ENCODE measurements at regions not wholly inside any gene's neighbourhood (a gene's known extent, or its start where the extent isn't known, plus 50 kb on each side); places are given as distances from the start of the nearest gene placed in this dataset.

GRCh38 chr4:72954811-72955210 lies 114.7 kb downstream of the COX18 start:
- Histone ChIP-seq H3K4me1 (ENCODE audit: control insufficient read depth, insufficient read depth, low read length) (no peaks in the 10 kb centered on the region), H2AK9ac (replicated peaks; ENCODE audit: low read depth, low read length, poor library complexity) (no peak overlapping the region), H2BK5ac (ENCODE audit: low read depth, low read length, poor library complexity, severe bottlenecking) (no peak overlapping the region), H2AK5ac (ENCODE audit: low read depth, low read length) (no peak overlapping the region), H3K9me1 (ENCODE audit: insufficient read depth, low read length) (no peaks in the 10 kb centered on the region), H3K4me2 (ENCODE audit: low read depth, low read length) (no peak overlapping the region), H3K9ac (ENCODE audit: low read depth, low read length) (no peak overlapping the region), H3K14ac (replicated peaks; ENCODE audit: low read depth, low read length) (no peak overlapping the region), H4K20me1 (ENCODE audit: insufficient read depth, low read length) (no peaks in the 10 kb centered on the region), H3K18ac (ENCODE audit: low read depth, low read length) (no peak overlapping the region), H4K5ac (ENCODE audit: low read depth, low read length) (no peak overlapping the region), H3K27ac (ENCODE audit: insufficient read depth, low read length) (no peak overlapping the region), H3K9me3 (ENCODE audit: control insufficient read depth, insufficient read depth, low read length) (0 out of 2 replicates have a peak, but pooled peaks cover 2% of the 10 kb centered on the region), H4K91ac (ENCODE audit: insufficient read depth, low read depth, low read length) (no peak overlapping the region), H3K27me3 (ENCODE audit: control insufficient read depth, insufficient read depth, low read length) (peaks cover 2% of the 10 kb centered on the region), H3K36me3 (ENCODE audit: control insufficient read depth, insufficient read depth, low read length) (no peaks in the 10 kb centered on the region), H3K4me3 (ENCODE audit: insufficient read depth, low read depth, low read length) (no peak overlapping the region), H3K4ac (ENCODE audit: low read depth, low read length) (no peak overlapping the region), H2BK15ac (ENCODE audit: low read depth, low read length) (no peak overlapping the region), H2AFZ (replicated peaks; ENCODE audit: low read length, poor library complexity) (no peak overlapping the region), H3K79me1 (ENCODE audit: low read depth in 1 of 2, low read length in 2 of 2) (no peaks in the 10 kb centered on the region), H4K8ac (ENCODE audit: low read depth in 2 of 2, low read length in 2 of 2) (no peak overlapping the region), H2BK20ac (ENCODE audit: low read depth, low read length) (no peak overlapping the region), H3K56ac (ENCODE audit: extremely low read depth, insufficient read depth, low read length) (no peak overlapping the region), H2BK120ac (ENCODE audit: low read depth, low read length) (no peak overlapping the region), H3K23ac (ENCODE audit: low read depth, low read length) (no peak overlapping the region)
- ChIA-PET POLR2A (ENCODE audit: unreplicated experiment) (no interaction called here), CTCF (no interaction called here)
- intact Hi-C loops (cut with micrococcal nuclease): no loop called here
- dilution Hi-C loops (cut with HindIII; ENCODE audit: low sequenced_read_pairs, unreplicated experiment): no loop called here
- TF ChIP-seq, protein P1, sequence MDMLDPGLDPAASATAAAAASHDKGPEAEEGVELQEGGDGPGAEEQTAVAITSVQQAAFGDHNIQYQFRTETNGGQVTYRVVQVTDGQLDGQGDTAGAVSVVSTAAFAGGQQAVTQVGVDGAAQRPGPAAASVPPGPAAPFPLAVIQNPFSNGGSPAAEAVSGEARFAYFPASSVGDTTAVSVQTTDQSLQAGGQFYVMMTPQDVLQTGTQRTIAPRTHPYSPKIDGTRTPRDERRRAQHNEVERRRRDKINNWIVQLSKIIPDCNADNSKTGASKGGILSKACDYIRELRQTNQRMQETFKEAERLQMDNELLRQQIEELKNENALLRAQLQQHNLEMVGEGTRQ (IDR thresholded peaks at IDR 0.05; ENCODE audit: low read depth, low read length): no peak
- TF ChIP-seq RCOR1 (IDR thresholded peaks at IDR 0.05; ENCODE audit: insufficient replicate concordance, low read length): no peak
- TF ChIP-seq CEBPB (IDR thresholded peaks at IDR 0.05; ENCODE audit: low read depth, low read length): no peak
- TF ChIP-seq, protein P2, sequence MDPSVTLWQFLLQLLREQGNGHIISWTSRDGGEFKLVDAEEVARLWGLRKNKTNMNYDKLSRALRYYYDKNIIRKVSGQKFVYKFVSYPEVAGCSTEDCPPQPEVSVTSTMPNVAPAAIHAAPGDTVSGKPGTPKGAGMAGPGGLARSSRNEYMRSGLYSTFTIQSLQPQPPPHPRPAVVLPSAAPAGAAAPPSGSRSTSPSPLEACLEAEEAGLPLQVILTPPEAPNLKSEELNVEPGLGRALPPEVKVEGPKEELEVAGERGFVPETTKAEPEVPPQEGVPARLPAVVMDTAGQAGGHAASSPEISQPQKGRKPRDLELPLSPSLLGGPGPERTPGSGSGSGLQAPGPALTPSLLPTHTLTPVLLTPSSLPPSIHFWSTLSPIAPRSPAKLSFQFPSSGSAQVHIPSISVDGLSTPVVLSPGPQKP (IDR thresholded peaks at IDR 0.05; ENCODE audit: borderline replicate concordance, low read depth, low read length): no peak
- no peak for TF ChIP-seq MAZ (IDR thresholded peaks at IDR 0.05; ENCODE audit: borderline replicate concordance, low read depth, low read length)
- no peak for TF ChIP-seq CHD1 (IDR thresholded peaks at IDR 0.05; ENCODE audit: low read depth, low read length)
- no peak for TF ChIP-seq FOS (IDR thresholded peaks at IDR 0.05; ENCODE audit: low read depth, low read length)
- no peak for TF ChIP-seq RAD21 (IDR thresholded peaks at IDR 0.05; ENCODE audit: low read length)
- no peak for TF ChIP-seq BHLHE40 (IDR thresholded peaks at IDR 0.05; ENCODE audit: low read depth, low read length)
- TF ChIP-seq SMC3 (IDR thresholded peaks at IDR 0.05; ENCODE audit: low read depth, low read length): no peak
- TF ChIP-seq NFE2L2 (IDR thresholded peaks at IDR 0.05; ENCODE audit: low read depth, low read length): no peak
- TF ChIP-seq RFX5 (IDR thresholded peaks at IDR 0.05; ENCODE audit: low read depth, low read length): no peak
- TF ChIP-seq MXI1 (IDR thresholded peaks at IDR 0.05; ENCODE audit: borderline replicate concordance, low read depth, low read length): no peak
- no peak for TF ChIP-seq POLR2A (IDR thresholded peaks at IDR 0.05; ENCODE audit: low read depth, low read length)
- TF ChIP-seq CTCF (conservative IDR thresholded peaks at IDR 0.05; ENCODE audit: low read depth, low read length): no peak
- no peak for TF ChIP-seq MAFK (IDR thresholded peaks at IDR 0.05; ENCODE audit: low read depth, low read length)
- no CpG with 5 or more reads among the region's 2 CpGs for WGBS, 2 experiments (ENCODE audit: extremely low coverage in 2 of 2, insufficient read length in 1 of 2)
- ATAC-seq (ENCODE audit: low read depth): no peak
- no TSS peak for BruUV-seq (replicated peaks)
- in situ Hi-C loops (cut with MboI; ENCODE audit: low sequenced_read_pairs): no loop called here
- DNase-seq: no peak

Data from IMR-90 (cell line).